ENCODE measurements at regions not wholly inside any gene's neighbourhood (a gene's known extent, or its start where the extent isn't known, plus 50 kb on each side); places are given as distances from the start of the nearest gene placed in this dataset.

GRCh38 chr13:59394496-59394895 lies 769.2 kb downstream of the DIAPH3 start:
- no peak for DNase-seq
- no peak overlapping the region for H3K4me3 ChIP-seq (ENCODE audit: control extremely low read depth in 1 of 5, extremely low read depth in 1 of 5, insufficient read depth in 1 of 5, low read depth in 2 of 5, low read length in 4 of 5)
- H3K27ac ChIP-seq (ENCODE audit: low read length in 2 of 2), result no peak overlapping the region
- no peak overlapping the region for H3K9ac ChIP-seq (ENCODE audit: low read length)
- no peak overlapping the region for H3K4me2 ChIP-seq (replicated peaks; ENCODE audit: low read depth, low read length, poor library complexity, severe bottlenecking)
- Mint-ChIP-seq H3K4me3 (no peak overlapping the region), H3K27ac (no peak overlapping the region), H3K4me1 (no peaks in the 10 kb centered on the region), H3K27me3 (peaks cover 4% of the 10 kb centered on the region), H3K9me3 (ENCODE audit: insufficient read depth) (no peaks in the 10 kb centered on the region)
- no peaks in the 10 kb centered on the region for H3K9me3 ChIP-seq (ENCODE audit: control extremely low read depth in 1 of 3, control insufficient read depth in 2 of 3, insufficient read depth in 1 of 3, low read length in 2 of 3)
- no CpG with 5 or more reads among the region's 2 CpGs for WGBS (ENCODE audit: insufficient coverage)
- H3K4me1 ChIP-seq (ENCODE audit: control insufficient read depth in 2 of 2, insufficient read depth in 2 of 2, low read length in 2 of 2), result peaks cover 11% of the 10 kb centered on the region in 2 donors
- H3K27me3 ChIP-seq (replicated peaks in 1 of 4; ENCODE audit: control extremely low read depth in 1 of 4, control insufficient read depth in 3 of 4, insufficient read depth in 4 of 4, low read length in 3 of 4), result no peaks in the 10 kb centered on the region
- no peaks in the 10 kb centered on the region for H3K36me3 ChIP-seq (replicated peaks in 1 of 2; ENCODE audit: control extremely low read depth in 1 of 2, control insufficient read depth in 1 of 2, extremely low read depth in 1 of 2, insufficient read depth in 2 of 2, low read length in 1 of 2)
- ChIA-PET POLR2A (no interaction called here), CTCF (no interaction called here)
- intact Hi-C loops (cut with micrococcal nuclease), result loop anchor here (10.0 kb wide), 1 partner anchor 940 kb away; no protein-coding TSS in a partner anchor
- TF ChIP-seq EZH2 (IDR thresholded peaks at IDR 0.05; ENCODE audit: borderline replicate concordance, insufficient read depth, low read depth, low read length, poor library complexity, severe bottlenecking) (no peak), CTCF (IDR thresholded peaks at IDR 0.05) (no peak)
- no peaks in the 10 kb centered on the region for H3K79me2 ChIP-seq (ENCODE audit: control insufficient read depth, insufficient read depth, low read length)
- no peak overlapping the region for H2AFZ ChIP-seq (ENCODE audit: insufficient read depth, low read depth, low read length, poor library complexity, severe bottlenecking)
- no peaks in the 10 kb centered on the region for H4K20me1 ChIP-seq (ENCODE audit: control insufficient read depth, insufficient read depth, low read length, poor library complexity, severe bottlenecking)
- ATAC-seq (ENCODE audit: low read depth), result no peak

- Histone ChIP-seq H3K4me2 (replicated peaks; ENCODE audit: low read depth, low read length, poor library complexity, severe bottlenecking) (no peak overlapping the region), H3K9ac (ENCODE audit: low read length) (no peak overlapping the region), H3K79me2 (ENCODE audit: control insufficient read depth, insufficient read depth, low read length) (no peaks in the 10 kb centered on the region), H3K27me3 (replicated peaks in 1 of 4; ENCODE audit: control extremely low read depth in 1 of 4, control insufficient read depth in 3 of 4, insufficient read depth in 4 of 4, low read length in 3 of 4) (no peaks in the 10 kb centered on the region), H3K27ac (ENCODE audit: low read length in 2 of 2) (no peak overlapping the region), H3K4me3 (ENCODE audit: control extremely low read depth in 1 of 5, extremely low read depth in 1 of 5, insufficient read depth in 1 of 5, low read depth in 2 of 5, low read length in 4 of 5) (no peak overlapping the region), H3K4me1 (ENCODE audit: control insufficient read depth in 2 of 2, insufficient read depth in 2 of 2, low read length in 2 of 2) (no peaks in the 10 kb centered on the region), H4K20me1 (ENCODE audit: control insufficient read depth, insufficient read depth, low read length, poor library complexity, severe bottlenecking) (no peaks in the 10 kb centered on the region), H3K9me3 (ENCODE audit: control extremely low read depth in 1 of 3, control insufficient read depth in 2 of 3, insufficient read depth in 1 of 3, low read length in 2 of 3) (peaks cover 0 to 1% (median 0%) of the 10 kb centered on the region in 3 donors), H3K36me3 (replicated peaks in 1 of 2; ENCODE audit: control extremely low read depth in 1 of 2, control insufficient read depth in 1 of 2, extremely low read depth in 1 of 2, insufficient read depth in 2 of 2, low read length in 1 of 2) (no peaks in the 10 kb centered on the region), H2AFZ (ENCODE audit: insufficient read depth, low read depth, low read length, poor library complexity, severe bottlenecking) (no peak overlapping the region)
- intact Hi-C loops (cut with micrococcal nuclease), result loop anchor here (10.0 kb wide), 1 partner anchor 937 kb away; no protein-coding TSS in a partner anchor
- DNase-seq (no peak), ATAC-seq (ENCODE audit: low read depth) (no peak)
- peaks cover 4% of the 10 kb centered on the region for H3K27me3 Mint-ChIP-seq
- TF ChIP-seq CTCF (IDR thresholded peaks at IDR 0.05), result no peak
- no peak for TF ChIP-seq EZH2 (IDR thresholded peaks at IDR 0.05; ENCODE audit: borderline replicate concordance, insufficient read depth, low read depth, low read length, poor library complexity, severe bottlenecking)
- ChIA-PET POLR2A (no interaction called here), CTCF (interaction anchor here (0.7 kb wide), 1 partner anchor 120 kb away, joined by 3 read pairs; no protein-coding TSS in a partner anchor)
- H3K4me1 Mint-ChIP-seq, result no peaks in the 10 kb centered on the region
- no peak overlapping the region for H3K27ac Mint-ChIP-seq
- WGBS (ENCODE audit: insufficient coverage), result no CpG with 5 or more reads among the region's 3 CpGs
- H3K4me3 Mint-ChIP-seq, result no peak overlapping the region
- H3K9me3 Mint-ChIP-seq (ENCODE audit: insufficient read depth), result no peaks in the 10 kb centered on the region
Observed at GRCh38 chr13:59398127-59398526, 765.6 kb downstream of the DIAPH3 start.
